ENCODE measurements at regions not wholly inside any gene's neighbourhood (a gene's known extent, or its start where the extent isn't known, plus 50 kb on each side); places are given as distances from the start of the nearest gene placed in this dataset.

DNA sequence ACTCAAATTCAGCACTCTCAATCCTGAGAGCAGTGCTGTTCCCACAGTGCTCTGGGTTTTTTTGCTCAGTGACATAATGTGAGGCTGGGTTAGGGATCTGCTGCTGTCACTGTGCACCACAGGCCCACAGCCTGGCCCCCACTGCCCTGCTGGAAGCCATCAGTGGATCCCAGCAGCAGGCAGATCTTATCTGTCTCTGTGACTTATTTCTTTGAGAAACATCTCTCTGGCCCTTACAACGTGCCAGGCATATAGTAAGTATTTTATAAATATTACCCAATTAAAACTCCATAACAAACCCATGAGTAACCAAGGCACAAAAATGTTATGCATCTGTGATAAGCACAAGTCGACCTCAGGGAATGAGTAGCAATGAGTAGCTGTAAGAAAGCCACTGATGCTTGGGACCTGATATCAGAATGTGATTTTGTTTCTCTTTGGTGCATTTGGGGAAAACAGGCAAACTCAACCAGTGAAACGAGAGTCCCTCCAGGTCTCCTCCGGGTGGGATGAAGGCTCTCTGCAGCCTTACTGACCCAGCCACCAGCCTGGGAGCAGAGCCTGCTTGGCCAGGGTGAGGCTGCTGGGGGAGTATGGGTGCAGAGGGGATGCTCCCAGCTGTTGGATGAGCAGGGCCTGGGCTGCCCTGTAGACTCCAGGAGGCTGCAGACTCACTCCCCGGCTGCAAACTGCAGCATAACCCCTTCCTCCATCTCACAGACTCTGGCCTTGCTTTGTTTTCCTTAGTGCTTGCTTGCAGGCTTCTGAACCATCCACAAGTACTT is 172.7 kb upstream of the LNX1 start:
- no peak overlapping the region for H3K4me3 ChIP-seq (ENCODE audit: low read depth, low read length)
- TF ChIP-seq, protein P1, sequence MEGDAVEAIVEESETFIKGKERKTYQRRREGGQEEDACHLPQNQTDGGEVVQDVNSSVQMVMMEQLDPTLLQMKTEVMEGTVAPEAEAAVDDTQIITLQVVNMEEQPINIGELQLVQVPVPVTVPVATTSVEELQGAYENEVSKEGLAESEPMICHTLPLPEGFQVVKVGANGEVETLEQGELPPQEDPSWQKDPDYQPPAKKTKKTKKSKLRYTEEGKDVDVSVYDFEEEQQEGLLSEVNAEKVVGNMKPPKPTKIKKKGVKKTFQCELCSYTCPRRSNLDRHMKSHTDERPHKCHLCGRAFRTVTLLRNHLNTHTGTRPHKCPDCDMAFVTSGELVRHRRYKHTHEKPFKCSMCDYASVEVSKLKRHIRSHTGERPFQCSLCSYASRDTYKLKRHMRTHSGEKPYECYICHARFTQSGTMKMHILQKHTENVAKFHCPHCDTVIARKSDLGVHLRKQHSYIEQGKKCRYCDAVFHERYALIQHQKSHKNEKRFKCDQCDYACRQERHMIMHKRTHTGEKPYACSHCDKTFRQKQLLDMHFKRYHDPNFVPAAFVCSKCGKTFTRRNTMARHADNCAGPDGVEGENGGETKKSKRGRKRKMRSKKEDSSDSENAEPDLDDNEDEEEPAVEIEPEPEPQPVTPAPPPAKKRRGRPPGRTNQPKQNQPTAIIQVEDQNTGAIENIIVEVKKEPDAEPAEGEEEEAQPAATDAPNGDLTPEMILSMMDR (IDR thresholded peaks at IDR 0.05; ENCODE audit: insufficient read depth, low read depth, low read length, missing control alignments): no peak
- DNase-seq (ENCODE audit: low read depth): no peak

- H3K4me3 ChIP-seq (ENCODE audit: low read depth, low read length): no peak overlapping the region
- no peak for DNase-seq (ENCODE audit: low read depth)
- TF ChIP-seq, protein P1 (IDR thresholded peaks at IDR 0.05; ENCODE audit: insufficient read depth, low read depth, low read length, missing control alignments): no peak
Observed at GRCh38 chr4:53755656-53756055, 164.4 kb upstream of the LNX1 start.

GRCh38 chr4:53752124-53752523 is 160.8 kb upstream of the LNX1 start:
- DNase-seq (ENCODE audit: low read depth): peak; percentile 10
- TF ChIP-seq, protein P1 (IDR thresholded peaks at IDR 0.05; ENCODE audit: insufficient read depth, low read depth, low read length, missing control alignments): no peak
- H3K4me3 ChIP-seq (ENCODE audit: low read depth, low read length): no peak overlapping the region

GRCh38 chr4:53748328-53748772 is 157.1 kb upstream of the LNX1 start:
- DNase-seq (ENCODE audit: low read depth): peak; percentile 99
- TF ChIP-seq, protein P1 (IDR thresholded peaks at IDR 0.05; ENCODE audit: insufficient read depth, low read depth, low read length, missing control alignments): no peak
- H3K4me3 ChIP-seq (ENCODE audit: low read depth, low read length): no peak overlapping the region

DNA sequence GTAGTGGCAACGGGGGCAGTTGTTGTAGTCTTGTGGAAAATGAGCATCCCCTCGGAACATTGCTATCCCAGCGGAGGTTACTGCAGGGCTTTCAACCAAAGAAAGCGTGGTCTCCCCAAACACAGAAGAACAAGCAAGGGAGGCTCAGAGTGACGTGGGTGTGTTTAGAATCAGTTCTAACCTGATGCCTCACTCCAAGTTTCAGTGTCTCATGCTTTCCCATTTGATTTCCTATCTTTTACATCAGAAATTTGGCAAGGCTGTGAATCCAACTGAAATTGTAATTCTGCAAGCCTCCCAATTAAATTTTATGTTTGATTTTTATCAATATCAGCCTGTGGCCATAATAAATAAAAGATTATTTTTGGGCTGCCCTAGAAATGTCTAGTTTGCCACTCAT is 156.1 kb upstream of the LNX1 start:
- H3K4me3 ChIP-seq (ENCODE audit: low read depth, low read length): no peak overlapping the region
- DNase-seq (ENCODE audit: low read depth): no peak
- TF ChIP-seq, protein P1 (IDR thresholded peaks at IDR 0.05; ENCODE audit: insufficient read depth, low read depth, low read length, missing control alignments): no peak

DNA sequence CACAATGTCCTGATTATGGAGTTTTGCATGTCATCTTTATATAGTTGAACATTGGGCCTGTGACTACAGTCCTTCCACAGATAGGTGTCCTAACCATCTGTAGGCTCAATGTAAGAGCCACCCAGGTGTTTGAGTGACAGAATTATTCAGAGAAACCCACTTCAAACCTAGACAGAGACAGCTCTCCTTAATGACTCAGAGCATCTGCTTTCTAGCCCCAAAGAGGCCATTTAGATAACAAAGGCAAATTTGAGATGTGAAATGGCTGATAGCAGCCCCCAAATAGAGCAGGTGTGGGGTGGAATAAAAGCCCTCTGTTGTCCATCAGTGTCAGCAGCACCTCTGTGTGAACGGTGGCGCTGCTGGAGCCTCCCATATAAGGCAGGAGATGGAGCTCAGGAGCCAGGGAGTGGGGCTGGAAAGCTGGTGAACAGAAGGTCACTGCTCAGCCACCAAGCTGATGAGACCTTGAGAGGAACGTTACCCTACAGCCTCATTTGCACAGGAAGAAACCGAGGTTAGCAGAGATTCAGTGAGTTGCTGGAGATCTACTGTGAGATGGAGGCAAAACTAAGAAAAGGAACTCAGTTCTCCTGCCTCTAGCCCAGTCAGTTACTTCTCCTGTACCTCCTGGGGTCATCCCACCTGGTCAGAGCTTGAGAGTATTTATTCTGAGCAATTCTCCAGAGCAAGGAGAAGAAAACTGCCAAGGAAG is 153.3 kb upstream of the LNX1 start:
- H3K4me3 ChIP-seq (ENCODE audit: low read depth, low read length): no peak overlapping the region
- DNase-seq (ENCODE audit: low read depth): peak; percentile 41
- TF ChIP-seq, protein P1 (IDR thresholded peaks at IDR 0.05; ENCODE audit: insufficient read depth, low read depth, low read length, missing control alignments): no peak

All from GM12865 (cell line).